Hepatocyte (in vitro differentiated cells): ENCODE measurements at regions not wholly inside any gene's neighbourhood (a gene's known extent, or its start where the extent isn't known, plus 50 kb on each side); places are given as distances from the start of the nearest gene placed in this dataset.

Experiments
- EZH2 ChIP-seq: fragments of 200-600 bp; sonication (generic); IDR thresholded peaks from 2 replicates; pipeline ENCODE4 v1.6.1; 2016; ENCODE audit warnings: antibody characterized with exemption, mild to moderate bottlenecking, borderline replicate concordance
- EZH2phosphoT487 ChIP-seq: fragments of 200-600 bp; sonication (generic); IDR thresholded peaks from one replicate; pipeline ENCODE4 v1.6.1; 2018; ENCODE audit warnings: antibody characterized with exemption, mild to moderate bottlenecking, low read depth, moderate library complexity; ENCODE audit not compliant: unreplicated experiment, severe bottlenecking
- TF ChIP-seq, protein P1 (sequence below): fragments of 200-600 bp; sonication (generic); IDR thresholded peaks from 2 replicates; pipeline ENCODE4 v1.5.1; 2016; ENCODE audit warnings: antibody characterized with exemption, mild to moderate bottlenecking; ENCODE audit not compliant: poor library complexity

DNA sequence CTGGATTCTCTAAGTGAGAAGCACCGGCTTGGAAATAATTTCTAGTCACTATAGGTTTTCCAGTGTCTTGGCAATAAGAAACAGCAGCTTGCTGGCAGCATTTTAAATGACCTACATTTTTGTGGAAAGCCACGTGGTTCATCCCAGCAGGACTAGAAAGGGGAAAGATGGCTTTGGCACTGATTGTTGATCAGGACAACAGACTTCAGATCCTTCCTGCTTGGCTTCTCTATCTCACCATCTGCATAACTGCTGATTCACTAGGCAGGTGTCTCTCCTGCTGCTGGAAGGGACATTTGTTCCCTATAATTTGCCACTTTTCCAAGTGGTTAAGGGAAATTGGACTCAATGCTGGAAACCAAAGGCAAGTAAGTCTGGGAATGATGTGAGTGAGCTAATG is 131.0 kb downstream of the TTC8 start:
- TF ChIP-seq, protein P1, sequence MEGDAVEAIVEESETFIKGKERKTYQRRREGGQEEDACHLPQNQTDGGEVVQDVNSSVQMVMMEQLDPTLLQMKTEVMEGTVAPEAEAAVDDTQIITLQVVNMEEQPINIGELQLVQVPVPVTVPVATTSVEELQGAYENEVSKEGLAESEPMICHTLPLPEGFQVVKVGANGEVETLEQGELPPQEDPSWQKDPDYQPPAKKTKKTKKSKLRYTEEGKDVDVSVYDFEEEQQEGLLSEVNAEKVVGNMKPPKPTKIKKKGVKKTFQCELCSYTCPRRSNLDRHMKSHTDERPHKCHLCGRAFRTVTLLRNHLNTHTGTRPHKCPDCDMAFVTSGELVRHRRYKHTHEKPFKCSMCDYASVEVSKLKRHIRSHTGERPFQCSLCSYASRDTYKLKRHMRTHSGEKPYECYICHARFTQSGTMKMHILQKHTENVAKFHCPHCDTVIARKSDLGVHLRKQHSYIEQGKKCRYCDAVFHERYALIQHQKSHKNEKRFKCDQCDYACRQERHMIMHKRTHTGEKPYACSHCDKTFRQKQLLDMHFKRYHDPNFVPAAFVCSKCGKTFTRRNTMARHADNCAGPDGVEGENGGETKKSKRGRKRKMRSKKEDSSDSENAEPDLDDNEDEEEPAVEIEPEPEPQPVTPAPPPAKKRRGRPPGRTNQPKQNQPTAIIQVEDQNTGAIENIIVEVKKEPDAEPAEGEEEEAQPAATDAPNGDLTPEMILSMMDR, result no peak
- TF ChIP-seq EZH2, result no peak
- no peak for TF ChIP-seq EZH2phosphoT487
